ENCODE measurements at regions not wholly inside any gene's neighbourhood (a gene's known extent, or its start where the extent isn't known, plus 50 kb on each side); places are given as distances from the start of the nearest gene placed in this dataset.

DNA sequence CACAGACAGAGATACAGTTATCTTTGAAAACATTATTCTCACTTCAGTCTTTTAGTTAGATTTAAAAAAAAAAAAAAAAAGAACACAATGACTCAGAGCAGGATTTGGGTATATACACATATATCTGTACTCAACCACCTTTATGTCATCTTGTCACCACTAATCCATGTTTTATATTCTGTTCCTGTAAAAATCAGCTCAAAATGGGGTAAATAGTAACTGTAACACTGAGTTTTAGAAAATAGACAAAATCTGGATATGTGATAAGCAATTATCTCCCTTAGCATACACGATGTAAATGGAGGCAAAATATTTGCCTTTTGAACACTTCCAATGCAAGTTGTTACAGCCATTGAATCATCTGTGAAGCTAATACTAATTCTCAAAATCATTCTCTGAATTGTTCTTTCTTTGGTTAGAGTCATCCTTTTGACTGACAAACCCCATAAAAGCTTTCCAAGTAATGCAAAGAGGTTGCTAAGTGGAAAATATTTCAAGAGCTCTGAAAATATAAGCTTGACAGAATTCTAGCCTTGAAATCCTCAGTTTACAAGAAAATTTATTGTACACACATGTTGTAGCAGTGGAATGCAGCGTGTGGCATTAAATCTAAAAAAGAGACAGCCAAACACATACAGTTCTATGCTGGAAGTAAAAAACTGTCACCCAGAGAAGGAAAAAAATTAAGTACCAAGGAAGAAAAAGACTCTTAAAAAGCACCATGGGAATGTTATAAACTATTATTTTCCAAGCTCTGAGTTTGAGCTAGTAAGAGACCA is 502.2 kb upstream of the PHF14 start:
- ATAC-seq (no peak), DNase-seq (ENCODE audit: low read depth, low spot score) (no peak)
- H3K9me3 ChIP-seq (ENCODE audit: control insufficient read depth in 1 of 2, insufficient read depth in 1 of 2, low read depth in 1 of 2, low read length in 2 of 2) = no peaks in the 10 kb centered on the region
- H3K79me2 ChIP-seq (ENCODE audit: insufficient read depth, low read length) = no peaks in the 10 kb centered on the region
- intact Hi-C loops (cut with micrococcal nuclease) = no loop called here
- no peaks in the 10 kb centered on the region for H4K20me1 ChIP-seq (ENCODE audit: insufficient read depth)
- no peaks in the 10 kb centered on the region for H3K9me2 ChIP-seq (ENCODE audit: insufficient read depth)
- no peak for TF ChIP-seq EZH2 (IDR thresholded peaks at IDR 0.05)
- no peak for TF ChIP-seq YY1 (IDR thresholded peaks at IDR 0.05; ENCODE audit: extremely low read depth, insufficient replicate concordance, low read depth, low read length)
- no peak for TF ChIP-seq FOSL1 (IDR thresholded peaks at IDR 0.05; ENCODE audit: low read depth)
- TF ChIP-seq POLR2AphosphoS5 (IDR thresholded peaks at IDR 0.05; ENCODE audit: low read depth, low read length) = no peak
- TF ChIP-seq ELF1 (IDR thresholded peaks at IDR 0.05; ENCODE audit: borderline replicate concordance, low read depth) = no peak
- no peak for TF ChIP-seq SP1 (IDR thresholded peaks at IDR 0.05; ENCODE audit: low read depth)
- no peak for TF ChIP-seq TCF7L2 (IDR thresholded peaks at IDR 0.05; ENCODE audit: borderline replicate concordance, extremely low read depth, insufficient read depth, insufficient read length)
- ChIA-PET POLR2A (no interaction called here), RAD21 (ENCODE audit: low non-redundant PET in 1 of 2, low total read pairs in 2 of 2, uncharacterized antibody in 2 of 2, unreplicated experiment in 2 of 2) (no interaction called here), CTCF (no interaction called here)
- H3K9ac ChIP-seq (ENCODE audit: low read length) = no peak overlapping the region
- no peaks in the 10 kb centered on the region for H3K36me3 ChIP-seq (ENCODE audit: control insufficient read depth in 1 of 2, insufficient read depth in 2 of 2, low read length in 2 of 2)
- H3K4me3 ChIP-seq (replicated peaks in 1 of 2; ENCODE audit: low read depth in 1 of 2, low read length in 2 of 2) = no peak overlapping the region
- H2AFZ ChIP-seq (ENCODE audit: low read depth, low read length, poor library complexity, severe bottlenecking) = no peak overlapping the region
- H3K27me3 ChIP-seq (ENCODE audit: insufficient read depth, low read length) = no peaks in the 10 kb centered on the region
- H3K4me2 ChIP-seq (ENCODE audit: low read length) = no peak overlapping the region
- BruUV-seq (replicated peaks) = no TSS peak
- H3K4me1 ChIP-seq (ENCODE audit: control insufficient read depth in 1 of 2, insufficient read depth in 2 of 2, low read length in 2 of 2) = no peaks in the 10 kb centered on the region
- H3K27ac ChIP-seq (ENCODE audit: low read depth, low read length) = no peak overlapping the region

- Histone ChIP-seq H2AFZ (ENCODE audit: low read depth, low read length, poor library complexity, severe bottlenecking) (no peak overlapping the region), H3K4me1 (ENCODE audit: control insufficient read depth in 1 of 2, insufficient read depth in 2 of 2, low read length in 2 of 2) (no peaks in the 10 kb centered on the region), H3K9me2 (ENCODE audit: insufficient read depth) (no peaks in the 10 kb centered on the region), H3K4me3 (replicated peaks in 1 of 2; ENCODE audit: low read depth in 1 of 2, low read length in 2 of 2) (no peak overlapping the region), H3K79me2 (ENCODE audit: insufficient read depth, low read length) (no peaks in the 10 kb centered on the region), H3K36me3 (ENCODE audit: control insufficient read depth in 1 of 2, insufficient read depth in 2 of 2, low read length in 2 of 2) (no peaks in the 10 kb centered on the region), H3K9ac (ENCODE audit: low read length) (no peak overlapping the region), H3K27me3 (ENCODE audit: insufficient read depth, low read length) (no peaks in the 10 kb centered on the region), H4K20me1 (ENCODE audit: insufficient read depth) (no peaks in the 10 kb centered on the region), H3K9me3 (ENCODE audit: control insufficient read depth in 1 of 2, insufficient read depth in 1 of 2, low read depth in 1 of 2, low read length in 2 of 2) (no peaks in the 10 kb centered on the region), H3K27ac (ENCODE audit: low read depth, low read length) (no peak overlapping the region), H3K4me2 (ENCODE audit: low read length) (no peak overlapping the region)
- intact Hi-C loops (cut with micrococcal nuclease) = no loop called here
- TF ChIP-seq, protein P1, sequence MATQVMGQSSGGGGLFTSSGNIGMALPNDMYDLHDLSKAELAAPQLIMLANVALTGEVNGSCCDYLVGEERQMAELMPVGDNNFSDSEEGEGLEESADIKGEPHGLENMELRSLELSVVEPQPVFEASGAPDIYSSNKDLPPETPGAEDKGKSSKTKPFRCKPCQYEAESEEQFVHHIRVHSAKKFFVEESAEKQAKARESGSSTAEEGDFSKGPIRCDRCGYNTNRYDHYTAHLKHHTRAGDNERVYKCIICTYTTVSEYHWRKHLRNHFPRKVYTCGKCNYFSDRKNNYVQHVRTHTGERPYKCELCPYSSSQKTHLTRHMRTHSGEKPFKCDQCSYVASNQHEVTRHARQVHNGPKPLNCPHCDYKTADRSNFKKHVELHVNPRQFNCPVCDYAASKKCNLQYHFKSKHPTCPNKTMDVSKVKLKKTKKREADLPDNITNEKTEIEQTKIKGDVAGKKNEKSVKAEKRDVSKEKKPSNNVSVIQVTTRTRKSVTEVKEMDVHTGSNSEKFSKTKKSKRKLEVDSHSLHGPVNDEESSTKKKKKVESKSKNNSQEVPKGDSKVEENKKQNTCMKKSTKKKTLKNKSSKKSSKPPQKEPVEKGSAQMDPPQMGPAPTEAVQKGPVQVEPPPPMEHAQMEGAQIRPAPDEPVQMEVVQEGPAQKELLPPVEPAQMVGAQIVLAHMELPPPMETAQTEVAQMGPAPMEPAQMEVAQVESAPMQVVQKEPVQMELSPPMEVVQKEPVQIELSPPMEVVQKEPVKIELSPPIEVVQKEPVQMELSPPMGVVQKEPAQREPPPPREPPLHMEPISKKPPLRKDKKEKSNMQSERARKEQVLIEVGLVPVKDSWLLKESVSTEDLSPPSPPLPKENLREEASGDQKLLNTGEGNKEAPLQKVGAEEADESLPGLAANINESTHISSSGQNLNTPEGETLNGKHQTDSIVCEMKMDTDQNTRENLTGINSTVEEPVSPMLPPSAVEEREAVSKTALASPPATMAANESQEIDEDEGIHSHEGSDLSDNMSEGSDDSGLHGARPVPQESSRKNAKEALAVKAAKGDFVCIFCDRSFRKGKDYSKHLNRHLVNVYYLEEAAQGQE (IDR thresholded peaks at IDR 0.05; ENCODE audit: low read depth) = no peak
- DNase-seq (ENCODE audit: low read depth, low spot score) (no peak), ATAC-seq (no peak)
- RAD21 ChIA-PET (ENCODE audit: low non-redundant PET in 1 of 2, low total read pairs in 2 of 2, uncharacterized antibody in 2 of 2, unreplicated experiment in 2 of 2) = no interaction called here
- no TSS peak for BruUV-seq (replicated peaks)
- POLR2A ChIA-PET = no interaction called here
- CTCF ChIA-PET = no interaction called here
Observed at GRCh38 chr7:10472115-10472514, 501.6 kb upstream of the PHF14 start.
